ENCODE measurements at regions not wholly inside any gene's neighbourhood (a gene's known extent, or its start where the extent isn't known, plus 50 kb on each side); places are given as distances from the start of the nearest gene placed in this dataset.

DNA sequence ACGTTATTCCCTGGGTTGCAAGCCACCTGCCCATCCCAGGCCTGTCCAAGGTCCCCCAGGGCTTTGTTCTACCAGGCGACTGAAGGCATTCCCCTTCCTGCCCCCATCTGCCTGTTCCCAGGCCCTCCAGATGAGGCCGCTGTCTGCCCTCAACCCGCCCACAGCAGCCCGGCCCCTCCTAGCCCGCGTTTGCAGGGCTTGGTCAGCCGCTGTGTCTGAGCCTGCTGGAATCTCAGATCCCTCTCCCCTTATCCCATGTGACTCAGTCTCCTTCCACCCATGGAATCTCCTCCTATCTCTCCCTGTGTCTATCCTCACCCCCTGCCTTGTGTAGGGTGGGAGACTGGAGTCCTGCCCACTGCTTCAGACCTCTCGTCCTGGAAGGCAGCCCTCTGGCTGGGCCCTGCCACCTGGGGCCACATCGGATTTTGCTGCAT lies 186.0 kb upstream of the TNRC6C start (continued):
- TF ChIP-seq, protein P1, sequence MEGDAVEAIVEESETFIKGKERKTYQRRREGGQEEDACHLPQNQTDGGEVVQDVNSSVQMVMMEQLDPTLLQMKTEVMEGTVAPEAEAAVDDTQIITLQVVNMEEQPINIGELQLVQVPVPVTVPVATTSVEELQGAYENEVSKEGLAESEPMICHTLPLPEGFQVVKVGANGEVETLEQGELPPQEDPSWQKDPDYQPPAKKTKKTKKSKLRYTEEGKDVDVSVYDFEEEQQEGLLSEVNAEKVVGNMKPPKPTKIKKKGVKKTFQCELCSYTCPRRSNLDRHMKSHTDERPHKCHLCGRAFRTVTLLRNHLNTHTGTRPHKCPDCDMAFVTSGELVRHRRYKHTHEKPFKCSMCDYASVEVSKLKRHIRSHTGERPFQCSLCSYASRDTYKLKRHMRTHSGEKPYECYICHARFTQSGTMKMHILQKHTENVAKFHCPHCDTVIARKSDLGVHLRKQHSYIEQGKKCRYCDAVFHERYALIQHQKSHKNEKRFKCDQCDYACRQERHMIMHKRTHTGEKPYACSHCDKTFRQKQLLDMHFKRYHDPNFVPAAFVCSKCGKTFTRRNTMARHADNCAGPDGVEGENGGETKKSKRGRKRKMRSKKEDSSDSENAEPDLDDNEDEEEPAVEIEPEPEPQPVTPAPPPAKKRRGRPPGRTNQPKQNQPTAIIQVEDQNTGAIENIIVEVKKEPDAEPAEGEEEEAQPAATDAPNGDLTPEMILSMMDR (IDR thresholded peaks at IDR 0.05; ENCODE audit: control extremely low read depth in 1 of 3, insufficient read depth in 1 of 3, low read depth in 1 of 3, low read length in 3 of 3), result peak; percentile 87 to 97 (median 95)
- TF ChIP-seq SP2 (IDR thresholded peaks at IDR 0.05; ENCODE audit: low read length) (no peak), YY1 (IDR thresholded peaks at IDR 0.05; ENCODE audit: low read depth, low read length) (no peak; the same call in 1 of the 2 replicates), TBP (IDR thresholded peaks at IDR 0.05; ENCODE audit: low read depth, low read length) (no peak), CREB1 (IDR thresholded peaks at IDR 0.05) (no peak), CBX5 (IDR thresholded peaks at IDR 0.05; ENCODE audit: low read depth, low read length) (no peak), SP1 (IDR thresholded peaks at IDR 0.05; ENCODE audit: low read depth, low read length) (peak; percentile 33; the same call in 1 of the 2 replicates), POU5F1 (IDR thresholded peaks at IDR 0.05; ENCODE audit: low read depth, low read length) (no peak), RBBP5 (IDR thresholded peaks at IDR 0.05; ENCODE audit: borderline replicate concordance, low read depth, low read length) (no peak)
- TF ChIP-seq, protein P2, sequence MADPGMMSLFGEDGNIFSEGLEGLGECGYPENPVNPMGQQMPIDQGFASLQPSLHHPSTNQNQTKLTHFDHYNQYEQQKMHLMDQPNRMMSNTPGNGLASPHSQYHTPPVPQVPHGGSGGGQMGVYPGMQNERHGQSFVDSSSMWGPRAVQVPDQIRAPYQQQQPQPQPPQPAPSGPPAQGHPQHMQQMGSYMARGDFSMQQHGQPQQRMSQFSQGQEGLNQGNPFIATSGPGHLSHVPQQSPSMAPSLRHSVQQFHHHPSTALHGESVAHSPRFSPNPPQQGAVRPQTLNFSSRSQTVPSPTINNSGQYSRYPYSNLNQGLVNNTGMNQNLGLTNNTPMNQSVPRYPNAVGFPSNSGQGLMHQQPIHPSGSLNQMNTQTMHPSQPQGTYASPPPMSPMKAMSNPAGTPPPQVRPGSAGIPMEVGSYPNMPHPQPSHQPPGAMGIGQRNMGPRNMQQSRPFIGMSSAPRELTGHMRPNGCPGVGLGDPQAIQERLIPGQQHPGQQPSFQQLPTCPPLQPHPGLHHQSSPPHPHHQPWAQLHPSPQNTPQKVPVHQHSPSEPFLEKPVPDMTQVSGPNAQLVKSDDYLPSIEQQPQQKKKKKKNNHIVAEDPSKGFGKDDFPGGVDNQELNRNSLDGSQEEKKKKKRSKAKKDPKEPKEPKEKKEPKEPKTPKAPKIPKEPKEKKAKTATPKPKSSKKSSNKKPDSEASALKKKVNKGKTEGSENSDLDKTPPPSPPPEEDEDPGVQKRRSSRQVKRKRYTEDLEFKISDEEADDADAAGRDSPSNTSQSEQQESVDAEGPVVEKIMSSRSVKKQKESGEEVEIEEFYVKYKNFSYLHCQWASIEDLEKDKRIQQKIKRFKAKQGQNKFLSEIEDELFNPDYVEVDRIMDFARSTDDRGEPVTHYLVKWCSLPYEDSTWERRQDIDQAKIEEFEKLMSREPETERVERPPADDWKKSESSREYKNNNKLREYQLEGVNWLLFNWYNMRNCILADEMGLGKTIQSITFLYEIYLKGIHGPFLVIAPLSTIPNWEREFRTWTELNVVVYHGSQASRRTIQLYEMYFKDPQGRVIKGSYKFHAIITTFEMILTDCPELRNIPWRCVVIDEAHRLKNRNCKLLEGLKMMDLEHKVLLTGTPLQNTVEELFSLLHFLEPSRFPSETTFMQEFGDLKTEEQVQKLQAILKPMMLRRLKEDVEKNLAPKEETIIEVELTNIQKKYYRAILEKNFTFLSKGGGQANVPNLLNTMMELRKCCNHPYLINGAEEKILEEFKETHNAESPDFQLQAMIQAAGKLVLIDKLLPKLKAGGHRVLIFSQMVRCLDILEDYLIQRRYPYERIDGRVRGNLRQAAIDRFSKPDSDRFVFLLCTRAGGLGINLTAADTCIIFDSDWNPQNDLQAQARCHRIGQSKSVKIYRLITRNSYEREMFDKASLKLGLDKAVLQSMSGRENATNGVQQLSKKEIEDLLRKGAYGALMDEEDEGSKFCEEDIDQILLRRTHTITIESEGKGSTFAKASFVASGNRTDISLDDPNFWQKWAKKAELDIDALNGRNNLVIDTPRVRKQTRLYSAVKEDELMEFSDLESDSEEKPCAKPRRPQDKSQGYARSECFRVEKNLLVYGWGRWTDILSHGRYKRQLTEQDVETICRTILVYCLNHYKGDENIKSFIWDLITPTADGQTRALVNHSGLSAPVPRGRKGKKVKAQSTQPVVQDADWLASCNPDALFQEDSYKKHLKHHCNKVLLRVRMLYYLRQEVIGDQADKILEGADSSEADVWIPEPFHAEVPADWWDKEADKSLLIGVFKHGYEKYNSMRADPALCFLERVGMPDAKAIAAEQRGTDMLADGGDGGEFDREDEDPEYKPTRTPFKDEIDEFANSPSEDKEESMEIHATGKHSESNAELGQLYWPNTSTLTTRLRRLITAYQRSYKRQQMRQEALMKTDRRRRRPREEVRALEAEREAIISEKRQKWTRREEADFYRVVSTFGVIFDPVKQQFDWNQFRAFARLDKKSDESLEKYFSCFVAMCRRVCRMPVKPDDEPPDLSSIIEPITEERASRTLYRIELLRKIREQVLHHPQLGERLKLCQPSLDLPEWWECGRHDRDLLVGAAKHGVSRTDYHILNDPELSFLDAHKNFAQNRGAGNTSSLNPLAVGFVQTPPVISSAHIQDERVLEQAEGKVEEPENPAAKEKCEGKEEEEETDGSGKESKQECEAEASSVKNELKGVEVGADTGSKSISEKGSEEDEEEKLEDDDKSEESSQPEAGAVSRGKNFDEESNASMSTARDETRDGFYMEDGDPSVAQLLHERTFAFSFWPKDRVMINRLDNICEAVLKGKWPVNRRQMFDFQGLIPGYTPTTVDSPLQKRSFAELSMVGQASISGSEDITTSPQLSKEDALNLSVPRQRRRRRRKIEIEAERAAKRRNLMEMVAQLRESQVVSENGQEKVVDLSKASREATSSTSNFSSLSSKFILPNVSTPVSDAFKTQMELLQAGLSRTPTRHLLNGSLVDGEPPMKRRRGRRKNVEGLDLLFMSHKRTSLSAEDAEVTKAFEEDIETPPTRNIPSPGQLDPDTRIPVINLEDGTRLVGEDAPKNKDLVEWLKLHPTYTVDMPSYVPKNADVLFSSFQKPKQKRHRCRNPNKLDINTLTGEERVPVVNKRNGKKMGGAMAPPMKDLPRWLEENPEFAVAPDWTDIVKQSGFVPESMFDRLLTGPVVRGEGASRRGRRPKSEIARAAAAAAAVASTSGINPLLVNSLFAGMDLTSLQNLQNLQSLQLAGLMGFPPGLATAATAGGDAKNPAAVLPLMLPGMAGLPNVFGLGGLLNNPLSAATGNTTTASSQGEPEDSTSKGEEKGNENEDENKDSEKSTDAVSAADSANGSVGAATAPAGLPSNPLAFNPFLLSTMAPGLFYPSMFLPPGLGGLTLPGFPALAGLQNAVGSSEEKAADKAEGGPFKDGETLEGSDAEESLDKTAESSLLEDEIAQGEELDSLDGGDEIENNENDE (IDR thresholded peaks at IDR 0.05; ENCODE audit: insufficient replicate concordance, low read length), result no peak
